ENCODE measurements at regions not wholly inside any gene's neighbourhood (a gene's known extent, or its start where the extent isn't known, plus 50 kb on each side); places are given as distances from the start of the nearest gene placed in this dataset.
"Not testable (repeated sequence)": the region's sequence is repeated elsewhere in the genome, so short reads cannot be mapped to it uniquely, and the experiment has no call there.

- no peak for DNase-seq (ENCODE audit: extremely low read depth, low read depth, low spot score)
Measured at GRCh38 chr2:150863691-150864090, 376.2 kb upstream of the RND3 start.

GRCh38 chr2:150860301-150860700, 372.8 kb upstream of the RND3 start:
- DNase-seq (ENCODE audit: extremely low read depth, low read depth, low spot score): no peak

GRCh38 chr2:150859877-150860276, 372.4 kb upstream of the RND3 start:
- no peak for DNase-seq (ENCODE audit: extremely low read depth, low read depth, low spot score)

GRCh38 chr2:150859162-150859561, 371.7 kb upstream of the RND3 start:
- DNase-seq (ENCODE audit: extremely low read depth, low read depth, low spot score): no peak

- no peak for DNase-seq (ENCODE audit: extremely low read depth, low read depth, low spot score)
Measured at GRCh38 chr2:150858382-150858781, 370.9 kb upstream of the RND3 start.

- no peak for DNase-seq (ENCODE audit: extremely low read depth, low read depth, low spot score)
Measured at GRCh38 chr2:150856596-150857281, 369.3 kb upstream of the RND3 start.

- no peak for DNase-seq (ENCODE audit: extremely low read depth, low read depth, low spot score)
Measured at GRCh38 chr2:150853263-150853662, 365.8 kb upstream of the RND3 start.

GRCh38 chr2:150850641-150851040, 363.2 kb upstream of the RND3 start:
- no peak for DNase-seq (ENCODE audit: extremely low read depth, low read depth, low spot score)

- no peak for DNase-seq (ENCODE audit: extremely low read depth, low read depth, low spot score)
Measured at GRCh38 chr2:150847578-150847977, 360.1 kb upstream of the RND3 start.

GRCh38 chr2:150846691-150847090, 359.2 kb upstream of the RND3 start:
- no peak for DNase-seq (ENCODE audit: extremely low read depth, low read depth, low spot score)

- no peak for DNase-seq (ENCODE audit: extremely low read depth, low read depth, low spot score)
Measured at GRCh38 chr2:150832686-150833085, 345.2 kb upstream of the RND3 start.

GRCh38 chr2:150824118-150824517, 336.7 kb upstream of the RND3 start:
- DNase-seq (ENCODE audit: extremely low read depth, low read depth, low spot score): no peak

- no peak for DNase-seq (ENCODE audit: extremely low read depth, low read depth, low spot score)
Measured at GRCh38 chr2:150817422-150817821, 330.0 kb upstream of the RND3 start.

- no peak for DNase-seq (ENCODE audit: extremely low read depth, low read depth, low spot score)
Measured at GRCh38 chr2:150812664-150813367, 325.3 kb upstream of the RND3 start.

GRCh38 chr2:150812066-150812465, 324.6 kb upstream of the RND3 start:
- no peak for DNase-seq (ENCODE audit: extremely low read depth, low read depth, low spot score)

GRCh38 chr2:150811259-150811855, 323.9 kb upstream of the RND3 start:
- DNase-seq (ENCODE audit: extremely low read depth, low read depth, low spot score): no peak

GRCh38 chr2:150809103-150809502, 321.6 kb upstream of the RND3 start:
- no peak for DNase-seq (ENCODE audit: extremely low read depth, low read depth, low spot score)

GRCh38 chr2:150806336-150806735, 318.9 kb upstream of the RND3 start:
- DNase-seq (ENCODE audit: extremely low read depth, low read depth, low spot score): no peak

GRCh38 chr2:150803689-150804398, 316.4 kb upstream of the RND3 start:
- no peak for DNase-seq (ENCODE audit: extremely low read depth, low read depth, low spot score)

GRCh38 chr2:150802635-150803034, 315.2 kb upstream of the RND3 start:
- no peak for DNase-seq (ENCODE audit: extremely low read depth, low read depth, low spot score)

GRCh38 chr2:150796236-150796635, 308.8 kb upstream of the RND3 start:
- DNase-seq (ENCODE audit: extremely low read depth, low read depth, low spot score): not testable (repeated sequence)

Measured in glomerular endothelial cell (primary cell).